Activated CD8-positive, alpha-beta memory T cell treated with anti-CD3 and anti-CD28 coated beads, Interleukin-2, amount 10 ng/mL, durations not matched to agents 7 days and 5 days (primary cell): ENCODE measurements at regions not wholly inside any gene's neighbourhood (a gene's known extent, or its start where the extent isn't known, plus 50 kb on each side); places are given as distances from the start of the nearest gene placed in this dataset.

ENCODE experiments used
- ATAC-seq: fragments of 150-1000 bp; cut with Tn5 transposase; one replicate; pipeline ENCODE4 v1.10.0; 2021; ENCODE audit warnings: moderate library complexity
- CTCF ChIA-PET: fragments of 350-600 bp; sonication (Branson Sonifier 250); formaldehyde crosslinking; loops from one replicate; lab custom pipeline; 2021; ENCODE audit warnings: antibody characterized with exemption; lab: Charles Lee
- DNase-seq: peaks from one replicate; pipeline ENCODE4 v3.0.0-alpha.2; 2020
- H3K27ac Mint-ChIP-seq: one replicate; pipeline ENCODE4 v1.8.0; 2021; ENCODE audit warnings: mild to moderate bottlenecking, mixed read lengths
- H3K27me3 Mint-ChIP-seq: one replicate; pipeline ENCODE4 v1.8.0; 2021; ENCODE audit warnings: mixed read lengths
- H3K36me3 Mint-ChIP-seq: one replicate; pipeline ENCODE4 v1.8.0; 2021; ENCODE audit warnings: mild to moderate bottlenecking, mixed read lengths
- H3K4me1 Mint-ChIP-seq: one replicate; pipeline ENCODE4 v1.8.0; 2021; ENCODE audit warnings: mixed read lengths
- H3K4me3 Mint-ChIP-seq: one replicate; pipeline ENCODE4 v1.8.0; 2021; ENCODE audit warnings: mild to moderate bottlenecking, moderate library complexity, mixed read lengths
- H3K9me3 Mint-ChIP-seq: one replicate; pipeline ENCODE4 v1.8.0; 2022; ENCODE audit warnings: low read depth, mixed read lengths

DNA sequence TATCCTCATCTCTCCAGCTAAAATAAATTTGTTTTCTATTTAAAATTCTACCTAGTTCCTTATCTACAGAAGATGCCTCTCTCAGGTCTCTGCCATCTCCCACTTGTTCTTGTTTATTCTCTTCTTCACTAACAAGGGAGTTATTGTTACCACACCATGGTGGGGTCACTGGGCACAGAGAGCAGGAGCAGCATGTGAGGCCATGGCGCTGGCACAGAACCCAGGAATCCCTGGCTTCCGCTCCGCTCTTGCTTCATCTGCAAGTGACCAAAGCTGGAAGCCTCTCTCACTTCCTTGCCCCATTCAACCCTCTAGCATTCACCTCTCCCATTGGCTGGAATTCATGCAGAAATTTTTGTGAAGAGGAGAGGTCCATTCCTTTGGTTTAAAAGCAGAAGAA, 190.7 kb upstream of the NCAM1 start:
- ATAC-seq (no peak), DNase-seq (no peak)
- H3K27me3 Mint-ChIP-seq, result no peaks in the 10 kb centered on the region
- no peaks in the 10 kb centered on the region for H3K36me3 Mint-ChIP-seq
- CTCF ChIA-PET, result no interaction called here
- H3K4me3 Mint-ChIP-seq, result no peak overlapping the region
- peaks cover 4% of the 10 kb centered on the region for H3K4me1 Mint-ChIP-seq
- no peak overlapping the region for H3K27ac Mint-ChIP-seq
- no peaks in the 10 kb centered on the region for H3K9me3 Mint-ChIP-seq

- no peaks in the 10 kb centered on the region for H3K36me3 Mint-ChIP-seq
- no peaks in the 10 kb centered on the region for H3K27me3 Mint-ChIP-seq
- H3K9me3 Mint-ChIP-seq, result no peaks in the 10 kb centered on the region
- no peak for ATAC-seq
- no peak overlapping the region for H3K4me3 Mint-ChIP-seq
- DNase-seq, result no peak
- no peak overlapping the region for H3K27ac Mint-ChIP-seq
- CTCF ChIA-PET, result no interaction called here
- H3K4me1 Mint-ChIP-seq, result peaks cover 4% of the 10 kb centered on the region
Measured at GRCh38 chr11:112771851-112772250, 189.4 kb upstream of the NCAM1 start.

GRCh38 chr11:112773264-112773663, 188.0 kb upstream of the NCAM1 start:
- no peaks in the 10 kb centered on the region for H3K36me3 Mint-ChIP-seq
- CTCF ChIA-PET, result interaction anchor here (1.4 kb wide), 1 partner anchor 21 kb away, joined by 3 read pairs; no protein-coding TSS in a partner anchor
- no peaks in the 10 kb centered on the region for H3K9me3 Mint-ChIP-seq
- ATAC-seq (no peak), DNase-seq (no peak)
- no peaks in the 10 kb centered on the region for H3K27me3 Mint-ChIP-seq
- H3K4me3 Mint-ChIP-seq, result no peak overlapping the region
- peaks cover 4% of the 10 kb centered on the region for H3K4me1 Mint-ChIP-seq
- H3K27ac Mint-ChIP-seq, result no peak overlapping the region

GRCh38 chr11:112776834-112777233, 184.4 kb upstream of the NCAM1 start:
- DNase-seq, result no peak
- Mint-ChIP-seq H3K27ac (no peak overlapping the region), H3K4me1 (peaks cover 2% of the 10 kb centered on the region), H3K4me3 (no peak overlapping the region), H3K27me3 (no peaks in the 10 kb centered on the region), H3K36me3 (no peaks in the 10 kb centered on the region), H3K9me3 (no peaks in the 10 kb centered on the region)
- CTCF ChIA-PET, result no interaction called here
- no peak for ATAC-seq

DNA sequence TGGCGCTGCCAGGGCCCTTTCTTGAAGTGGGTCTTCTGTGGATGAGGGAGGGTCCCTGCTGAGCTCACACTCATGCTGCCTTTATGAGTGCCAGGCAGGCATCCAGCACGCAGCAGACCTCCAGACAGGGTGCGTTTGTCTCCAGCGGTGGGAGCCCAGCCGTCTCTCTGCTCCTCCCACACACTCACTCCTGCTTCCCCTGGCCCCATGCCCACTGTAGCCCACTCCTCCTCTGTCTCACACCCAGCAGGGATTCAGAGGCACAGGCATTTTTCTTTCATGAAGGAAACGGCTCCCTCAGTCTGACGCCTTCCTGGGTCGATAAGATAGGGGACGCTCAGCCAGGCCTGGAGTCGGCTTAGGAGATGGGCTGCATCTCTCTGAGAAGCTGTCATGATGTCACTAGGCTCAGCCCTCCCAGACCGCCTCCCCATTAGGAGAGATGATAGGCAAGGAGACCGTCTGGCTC, 183.9 kb upstream of the NCAM1 start:
- no peak overlapping the region for H3K27ac Mint-ChIP-seq
- CTCF ChIA-PET, result no interaction called here
- no peaks in the 10 kb centered on the region for H3K9me3 Mint-ChIP-seq
- no peak for ATAC-seq
- no peak overlapping the region for H3K4me3 Mint-ChIP-seq
- DNase-seq, result no peak
- no peaks in the 10 kb centered on the region for H3K27me3 Mint-ChIP-seq
- no peaks in the 10 kb centered on the region for H3K4me1 Mint-ChIP-seq
- no peaks in the 10 kb centered on the region for H3K36me3 Mint-ChIP-seq

GRCh38 chr11:112778091-112778876, 182.9 kb upstream of the NCAM1 start:
- DNase-seq, result no peak
- CTCF ChIA-PET, result no interaction called here
- ATAC-seq, result no peak
- Mint-ChIP-seq H3K4me3 (no peak overlapping the region), H3K27ac (no peak overlapping the region), H3K9me3 (no peaks in the 10 kb centered on the region), H3K36me3 (no peaks in the 10 kb centered on the region), H3K27me3 (peaks cover 3% of the 10 kb centered on the region), H3K4me1 (no peaks in the 10 kb centered on the region)

DNA sequence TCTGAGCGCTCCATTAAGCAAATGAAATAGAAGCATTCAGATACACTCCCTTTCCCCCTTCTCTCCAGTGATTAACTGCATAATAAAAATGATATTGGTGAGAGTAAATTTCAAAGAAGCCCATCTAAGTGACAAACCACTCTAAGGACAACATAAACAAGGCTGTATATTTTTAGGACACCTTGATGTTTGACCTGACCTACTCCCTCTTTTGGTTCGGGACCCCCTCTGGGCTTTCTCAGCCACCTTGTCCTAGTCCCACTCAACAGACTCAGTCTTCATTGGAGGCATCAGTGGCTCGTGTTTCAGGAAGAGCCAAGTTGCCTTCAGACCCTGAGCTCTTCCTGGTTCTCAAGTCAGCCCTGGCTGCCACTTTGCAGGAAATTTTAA, 182.3 kb upstream of the NCAM1 start:
- peaks cover 3% of the 10 kb centered on the region for H3K27me3 Mint-ChIP-seq
- H3K36me3 Mint-ChIP-seq, result no peaks in the 10 kb centered on the region
- H3K9me3 Mint-ChIP-seq, result no peaks in the 10 kb centered on the region
- CTCF ChIA-PET, result no interaction called here
- no peak overlapping the region for H3K27ac Mint-ChIP-seq
- ATAC-seq, result no peak
- no peak for DNase-seq
- no peak overlapping the region for H3K4me3 Mint-ChIP-seq
- H3K4me1 Mint-ChIP-seq, result no peaks in the 10 kb centered on the region

GRCh38 chr11:112780351-112781087, 180.7 kb upstream of the NCAM1 start:
- no peaks in the 10 kb centered on the region for H3K4me1 Mint-ChIP-seq
- DNase-seq (no peak), ATAC-seq (no peak)
- H3K27ac Mint-ChIP-seq, result no peak overlapping the region
- no peaks in the 10 kb centered on the region for H3K9me3 Mint-ChIP-seq
- H3K36me3 Mint-ChIP-seq, result no peaks in the 10 kb centered on the region
- CTCF ChIA-PET, result no interaction called here
- peaks cover 3% of the 10 kb centered on the region for H3K27me3 Mint-ChIP-seq
- no peak overlapping the region for H3K4me3 Mint-ChIP-seq

GRCh38 chr11:112783945-112784322, 177.3 kb upstream of the NCAM1 start:
- Mint-ChIP-seq H3K27ac (no peak overlapping the region), H3K36me3 (no peaks in the 10 kb centered on the region), H3K4me3 (no peak overlapping the region), H3K9me3 (no peaks in the 10 kb centered on the region), H3K4me1 (no peaks in the 10 kb centered on the region), H3K27me3 (peaks cover 6% of the 10 kb centered on the region)
- ATAC-seq (no peak), DNase-seq (no peak)
- CTCF ChIA-PET, result no interaction called here

DNA sequence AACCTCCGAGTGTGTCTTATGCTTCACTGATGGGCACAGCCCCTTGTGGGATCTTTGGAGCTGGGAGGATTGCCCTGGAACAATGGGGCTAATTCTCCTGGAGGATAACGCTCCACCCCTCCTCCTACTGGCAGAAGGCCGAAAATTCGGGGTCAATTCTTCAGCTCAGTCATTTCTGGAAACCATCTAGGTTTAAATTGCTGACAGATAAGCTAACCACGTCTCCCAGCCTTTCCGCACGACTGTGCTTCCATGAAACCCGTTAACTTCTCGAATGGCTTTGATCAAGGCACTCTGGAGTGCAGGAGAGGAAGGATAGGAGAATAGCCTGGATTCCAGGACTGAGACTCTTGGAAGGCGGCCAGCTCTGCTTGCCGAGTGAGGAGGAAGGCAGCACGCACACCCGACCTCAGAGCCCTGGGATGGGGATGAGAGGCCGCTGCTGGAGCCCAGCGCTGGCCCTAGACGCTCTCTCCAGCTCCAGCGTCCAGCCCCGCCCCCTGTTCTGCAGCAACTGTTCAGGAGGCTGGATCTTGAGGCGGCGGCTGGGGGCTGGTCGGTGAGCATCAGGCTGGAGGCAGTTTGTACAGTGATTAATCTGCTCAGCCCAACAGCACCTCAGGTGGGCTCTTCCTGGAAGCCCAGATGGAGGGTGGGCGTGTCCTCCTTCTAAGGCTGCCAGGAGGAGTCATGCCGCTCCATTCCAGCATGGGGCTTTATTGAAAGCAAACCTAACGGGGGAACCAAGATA, 176.7 kb upstream of the NCAM1 start:
- no peaks in the 10 kb centered on the region for H3K36me3 Mint-ChIP-seq
- no peak for ATAC-seq

DNA sequence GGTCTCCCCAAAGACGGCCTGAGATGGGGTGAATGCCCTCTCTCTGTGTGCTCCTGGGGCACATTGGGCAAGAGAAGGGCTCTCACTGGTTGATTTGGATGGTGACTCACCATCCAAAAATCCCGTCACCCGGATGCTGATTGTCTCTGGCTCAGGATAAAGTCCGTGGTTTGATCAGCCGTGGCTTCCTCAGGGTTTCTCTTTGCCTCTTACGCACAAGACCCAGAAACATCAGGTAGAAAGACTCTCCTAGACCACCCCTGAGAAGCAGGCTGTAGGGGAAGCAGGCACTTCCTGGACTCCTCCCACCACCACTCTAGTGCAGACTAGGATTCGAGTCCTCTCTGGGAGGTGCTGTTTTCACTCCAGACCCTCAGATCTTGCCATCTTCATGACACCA, 176.1 kb upstream of the NCAM1 start:
- Mint-ChIP-seq H3K4me1 (no peaks in the 10 kb centered on the region), H3K9me3 (no peaks in the 10 kb centered on the region), H3K27me3 (peaks cover 6% of the 10 kb centered on the region), H3K4me3 (no peak overlapping the region), H3K27ac (no peak overlapping the region), H3K36me3 (no peaks in the 10 kb centered on the region)
- DNase-seq (no peak), ATAC-seq (no peak)
- CTCF ChIA-PET, result no interaction called here

More for the DNA sequence above, 176.7 kb upstream of the NCAM1 start:
- no peak overlapping the region for H3K4me3 Mint-ChIP-seq
- H3K4me1 Mint-ChIP-seq, result no peaks in the 10 kb centered on the region
- CTCF ChIA-PET, result no interaction called here
- DNase-seq, result no peak
- H3K9me3 Mint-ChIP-seq, result no peaks in the 10 kb centered on the region
- H3K27ac Mint-ChIP-seq, result no peak overlapping the region
- peaks cover 6% of the 10 kb centered on the region for H3K27me3 Mint-ChIP-seq

DNA sequence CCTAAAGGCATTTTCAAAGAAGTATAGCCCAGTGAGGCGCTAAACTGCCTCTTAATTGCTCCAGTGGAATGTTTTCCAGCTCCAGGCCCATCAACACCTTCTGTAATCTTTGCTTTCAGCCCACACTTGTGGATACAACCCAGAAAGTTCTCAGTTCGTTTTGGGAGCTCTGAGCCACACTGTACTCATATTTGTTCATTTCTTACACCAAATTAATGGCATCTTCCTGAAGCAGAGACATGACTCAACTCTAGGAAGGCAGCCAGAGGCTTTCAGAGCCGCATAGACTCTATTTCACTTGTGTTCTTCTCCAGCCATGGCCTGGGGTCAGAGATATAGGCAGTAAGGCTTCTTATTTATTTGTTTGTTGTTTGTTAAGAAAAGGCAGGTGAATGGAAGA, 175.5 kb upstream of the NCAM1 start:
- Mint-ChIP-seq H3K4me1 (no peaks in the 10 kb centered on the region), H3K36me3 (no peaks in the 10 kb centered on the region), H3K4me3 (no peak overlapping the region), H3K27me3 (peaks cover 9% of the 10 kb centered on the region), H3K9me3 (no peaks in the 10 kb centered on the region), H3K27ac (no peak overlapping the region)
- no peak for ATAC-seq
- CTCF ChIA-PET, result no interaction called here
- no peak for DNase-seq

GRCh38 chr11:112786196-112786595, 175.0 kb upstream of the NCAM1 start:
- no peaks in the 10 kb centered on the region for H3K4me1 Mint-ChIP-seq
- H3K36me3 Mint-ChIP-seq, result no peaks in the 10 kb centered on the region
- H3K9me3 Mint-ChIP-seq, result no peaks in the 10 kb centered on the region
- CTCF ChIA-PET, result no interaction called here
- H3K4me3 Mint-ChIP-seq, result no peak overlapping the region
- ATAC-seq (no peak), DNase-seq (no peak)
- no peak overlapping the region for H3K27ac Mint-ChIP-seq
- peaks cover 9% of the 10 kb centered on the region for H3K27me3 Mint-ChIP-seq
